ENCODE measurements at regions not wholly inside any gene's neighbourhood (a gene's known extent, or its start where the extent isn't known, plus 50 kb on each side); places are given as distances from the start of the nearest gene placed in this dataset.
"Not testable (repeated sequence)": the region's sequence is repeated elsewhere in the genome, so short reads cannot be mapped to it uniquely, and the experiment has no call there.

DNA sequence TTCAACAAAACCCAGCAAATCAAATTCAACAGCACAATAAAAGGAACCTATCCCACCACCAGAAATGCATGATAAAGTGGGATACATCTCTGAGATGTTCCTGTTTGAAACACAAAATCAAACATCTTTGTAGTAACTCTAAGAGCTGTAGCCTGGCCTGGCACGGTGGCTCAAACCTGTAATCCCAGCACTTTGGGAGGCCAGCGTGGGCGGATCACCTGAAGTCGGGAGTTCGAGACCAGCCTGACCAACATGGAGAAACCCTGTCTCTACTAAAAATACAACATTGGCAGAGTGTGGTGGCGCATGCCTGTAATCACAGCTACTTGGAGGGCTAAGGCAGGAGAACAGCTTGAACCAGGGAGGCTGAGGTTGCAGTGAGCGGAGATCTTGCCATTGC lies 202.8 kb upstream of the POTEB2 start:
- intact Hi-C loops (cut with DNase I); H3K4me1 ChIP-seq; H3K9me3 ChIP-seq; H3K27me3 ChIP-seq; H3K4me3 ChIP-seq (replicated peaks in 1 of 3); H3K27ac ChIP-seq; DNase-seq; H3K36me3 ChIP-seq: not testable (repeated sequence)
- WGBS, 2 donors, result 0% methylated on average over 1 of the region's 7 CpGs; no CpG with 5 or more reads in 1 of the 2 donors

DNA sequence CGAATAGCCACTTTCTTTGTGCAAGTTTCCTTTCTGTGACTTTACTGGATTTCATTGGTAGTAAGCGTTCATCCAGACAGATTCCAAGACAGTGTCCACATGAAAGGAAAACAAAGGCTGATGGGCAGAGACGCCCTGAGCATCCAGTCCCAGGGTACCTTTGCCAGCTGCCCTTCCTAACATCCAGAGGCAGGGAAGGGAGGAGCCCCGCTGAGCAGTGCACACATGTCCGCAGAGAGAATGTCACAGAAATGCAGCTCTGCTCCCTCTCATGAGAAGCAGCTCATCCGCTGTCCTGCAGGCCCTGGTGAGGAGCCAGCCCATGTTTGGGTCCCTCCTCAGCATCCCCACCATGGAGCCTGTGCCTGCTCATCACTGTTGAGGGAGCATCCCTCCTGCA lies 197.4 kb upstream of the POTEB2 start:
- H3K27ac ChIP-seq; H3K9me3 ChIP-seq; H3K27me3 ChIP-seq; H3K4me3 ChIP-seq (replicated peaks in 1 of 3); intact Hi-C loops (cut with DNase I); H3K36me3 ChIP-seq; DNase-seq; H3K4me1 ChIP-seq: not testable (repeated sequence)
- 71 to 76% methylated on average over 2 to 4 of the region's 6 CpGs for WGBS, 2 donors

DNA sequence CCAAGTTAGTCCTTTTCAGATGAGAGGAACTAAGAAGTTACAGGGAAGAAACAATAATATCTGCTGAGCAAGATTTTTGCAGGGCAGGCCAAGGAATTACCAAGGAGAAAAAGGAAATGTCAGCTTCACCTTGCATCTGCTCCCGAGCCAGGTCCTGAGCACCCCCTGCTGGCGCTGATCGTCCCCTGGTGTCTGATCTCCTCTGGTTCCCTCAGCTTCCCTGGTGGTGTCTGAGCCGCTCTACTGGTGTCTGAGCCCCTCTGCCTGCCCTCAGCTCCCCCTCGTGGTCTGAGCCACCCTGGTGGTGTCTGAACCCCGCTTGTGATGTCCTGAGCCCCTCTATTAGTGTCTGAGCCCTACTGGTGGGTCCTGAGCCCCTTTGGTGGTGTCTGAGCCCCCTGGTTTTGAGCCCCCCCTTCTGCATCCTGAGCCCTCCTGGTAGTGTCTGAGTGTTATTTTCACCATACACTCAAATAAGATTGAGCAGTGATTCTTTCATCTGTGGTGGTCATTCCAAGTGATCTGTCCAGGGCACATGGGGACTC lies 196.6 kb upstream of the POTEB2 start:
- intact Hi-C loops (cut with DNase I); H3K4me1 ChIP-seq; H3K27ac ChIP-seq; H3K36me3 ChIP-seq; H3K9me3 ChIP-seq; DNase-seq; H3K27me3 ChIP-seq; H3K4me3 ChIP-seq (replicated peaks in 1 of 3): not testable (repeated sequence)
- no CpG with 5 or more reads among the region's 6 CpGs for WGBS, 2 donors

DNA sequence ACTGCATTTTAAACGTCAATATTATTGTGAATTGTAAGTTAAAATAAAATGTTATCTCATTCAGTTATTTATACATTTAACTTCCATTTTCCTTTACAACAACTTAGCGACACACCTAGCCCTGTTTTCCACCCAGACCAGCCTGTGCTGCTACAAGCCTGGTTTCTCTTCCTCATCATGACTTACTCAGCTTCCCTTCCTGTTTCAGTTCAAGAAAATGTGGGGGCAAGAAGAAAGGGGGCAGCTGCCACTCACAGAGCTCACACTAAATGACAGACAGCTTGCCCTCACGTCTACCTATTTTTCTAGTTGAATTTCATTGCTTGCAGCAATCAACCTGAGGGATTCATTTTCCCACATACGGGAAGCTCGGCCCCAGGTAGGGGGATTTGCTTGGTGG lies 185.8 kb upstream of the POTEB2 start:
- WGBS, 2 donors, result no CpG with 5 or more reads among the region's 5 CpGs
- H3K27ac ChIP-seq; intact Hi-C loops (cut with DNase I); H3K4me3 ChIP-seq (replicated peaks in 1 of 3); DNase-seq; H3K27me3 ChIP-seq; H3K9me3 ChIP-seq; H3K4me1 ChIP-seq; H3K36me3 ChIP-seq: not testable (repeated sequence)

DNA sequence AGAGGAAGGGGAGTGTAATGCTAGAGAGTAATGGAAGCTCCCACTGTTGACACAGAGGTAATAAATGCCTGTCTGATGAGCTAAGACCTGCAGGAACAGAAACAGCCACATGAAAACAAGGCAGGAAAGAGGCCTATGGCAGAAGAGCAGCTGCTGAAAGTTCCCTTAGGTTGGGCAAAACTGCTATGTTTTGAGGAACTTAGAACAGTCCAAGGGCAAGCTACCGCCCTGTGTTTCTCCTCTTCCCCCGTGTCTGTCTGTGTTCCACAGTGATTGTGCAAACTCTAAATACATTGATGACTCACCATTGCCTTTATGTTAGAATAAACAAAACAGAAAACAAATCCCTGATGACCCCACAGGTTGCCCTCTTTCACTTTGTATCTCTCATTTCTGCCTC lies 165.6 kb upstream of the POTEB2 start:
- DNase-seq; intact Hi-C loops (cut with DNase I): not testable (repeated sequence)
- no CpG with 5 or more reads among the region's 2 CpGs for WGBS, 2 donors

DNA sequence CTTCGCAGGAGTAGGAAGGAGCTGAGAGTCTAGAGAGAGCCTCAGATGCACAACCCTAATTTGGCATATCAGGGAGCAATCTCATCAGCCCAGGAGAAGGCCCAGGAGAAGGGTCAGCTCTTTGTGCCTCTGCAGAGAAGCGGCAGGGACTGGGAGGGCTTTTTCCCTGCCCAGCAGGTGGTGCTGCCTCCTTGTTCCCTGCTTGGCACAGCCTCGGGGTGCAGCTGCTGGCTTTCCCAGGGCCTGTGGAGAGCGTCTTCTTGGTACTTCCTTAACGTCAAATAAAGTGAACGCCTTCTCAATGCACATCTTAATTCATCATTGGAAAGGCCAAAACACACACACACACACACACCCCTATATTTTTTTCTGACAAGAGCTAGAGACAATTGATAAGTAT lies 162.9 kb upstream of the POTEB2 start:
- H3K36me3 ChIP-seq; H3K4me1 ChIP-seq; H3K9me3 ChIP-seq; DNase-seq; intact Hi-C loops (cut with DNase I); H3K27me3 ChIP-seq; H3K4me3 ChIP-seq (replicated peaks in 1 of 3); H3K27ac ChIP-seq: not testable (repeated sequence)
- 86% methylated on average over 1 of the region's 6 CpGs; no CpG with 5 or more reads in 1 of the 2 donors for WGBS, 2 donors

More for the DNA sequence above, 165.6 kb upstream of the POTEB2 start:
- not testable (repeated sequence) for H3K4me3 ChIP-seq (replicated peaks in 1 of 3); H3K4me1 ChIP-seq; H3K27me3 ChIP-seq; H3K36me3 ChIP-seq; H3K27ac ChIP-seq; H3K9me3 ChIP-seq

DNA sequence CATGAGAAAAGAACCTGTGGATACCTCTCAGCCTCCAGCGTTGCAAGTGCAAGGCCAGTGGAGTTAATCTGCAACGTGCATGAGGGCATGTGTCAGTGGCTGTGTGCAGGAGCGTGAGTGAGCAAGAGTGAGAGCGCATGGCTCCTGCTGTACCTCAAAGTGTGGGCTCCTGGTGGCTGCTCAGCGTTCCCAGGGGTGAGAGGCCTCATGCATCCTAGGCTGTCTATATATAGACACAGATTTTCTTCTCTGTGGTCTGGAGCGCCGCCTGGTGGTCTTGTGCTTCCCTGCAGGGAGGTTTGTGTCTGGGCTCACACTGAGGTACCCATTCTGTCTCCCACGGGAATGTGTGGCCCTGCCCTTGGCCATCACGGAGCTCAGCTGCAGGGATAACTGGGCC lies 161.8 kb upstream of the POTEB2 start:
- H3K27ac ChIP-seq; H3K4me3 ChIP-seq (replicated peaks in 1 of 3); DNase-seq; intact Hi-C loops (cut with DNase I); H3K9me3 ChIP-seq; H3K27me3 ChIP-seq; H3K4me1 ChIP-seq; H3K36me3 ChIP-seq: not testable (repeated sequence)
- WGBS, 2 donors, result no CpG with 5 or more reads among the region's 9 CpGs

DNA sequence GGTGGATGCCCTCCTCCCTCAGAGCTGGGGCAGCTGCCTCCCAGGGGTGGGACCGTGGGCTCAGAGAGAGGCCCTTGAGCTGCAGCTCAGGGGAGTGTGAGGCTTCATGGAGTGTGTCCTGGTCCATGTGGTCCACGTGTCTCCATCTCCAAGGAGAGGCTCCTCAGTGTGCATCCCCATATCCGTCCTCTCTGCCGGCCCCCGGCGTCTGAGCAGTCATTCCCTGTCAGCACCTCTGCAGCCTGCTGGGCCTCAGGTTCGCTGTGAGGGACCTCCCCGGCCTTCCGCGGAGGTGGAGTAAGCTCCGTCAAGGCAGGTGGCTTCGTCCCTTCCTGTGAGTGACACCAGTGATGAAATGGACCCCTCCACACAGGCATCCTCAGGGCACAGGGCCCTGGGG lies 160.7 kb upstream of the POTEB2 start:
- DNase-seq; H3K27ac ChIP-seq; H3K27me3 ChIP-seq; H3K36me3 ChIP-seq; intact Hi-C loops (cut with DNase I); H3K4me1 ChIP-seq; H3K4me3 ChIP-seq (replicated peaks in 1 of 3); H3K9me3 ChIP-seq: not testable (repeated sequence)
- WGBS, 2 donors, result no CpG with 5 or more reads among the region's 12 CpGs

DNA sequence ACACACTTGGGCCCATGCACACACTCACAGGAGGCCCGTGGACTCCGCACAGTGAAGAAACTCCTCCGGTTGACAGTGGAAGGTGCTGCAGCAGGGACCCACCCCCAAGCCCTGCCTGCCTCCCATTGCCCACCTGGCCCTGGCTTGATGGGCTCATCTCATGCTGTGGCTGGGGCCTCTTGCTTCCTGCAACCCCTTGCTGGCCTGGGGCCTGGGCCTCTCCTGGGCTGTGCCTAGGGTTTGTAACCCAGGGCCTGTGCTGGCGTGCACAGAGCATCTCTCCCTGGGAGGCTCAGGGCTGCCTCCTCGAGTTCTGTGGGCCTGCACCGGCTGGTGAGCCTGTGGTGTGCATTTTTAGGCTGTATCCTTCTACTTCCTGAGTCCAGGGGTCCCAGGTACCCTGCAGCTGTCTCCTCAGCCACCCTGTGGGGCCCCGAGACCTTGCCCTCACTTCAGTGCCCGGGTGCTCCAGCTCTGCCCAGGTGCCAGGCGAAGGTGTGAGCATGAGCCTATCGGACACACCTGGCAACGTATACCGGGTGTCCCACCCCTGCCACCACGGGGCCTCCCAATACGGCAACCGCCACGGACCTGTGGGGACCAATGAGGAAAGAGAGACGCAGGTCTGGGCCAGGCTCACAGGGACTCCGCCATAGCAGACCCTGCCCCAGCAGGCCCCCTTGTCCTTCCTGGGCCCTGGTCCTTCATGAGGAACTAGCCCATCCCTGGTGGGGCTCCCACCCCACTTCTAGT lies 158.3 kb upstream of the POTEB2 start:
- H3K4me3 ChIP-seq (replicated peaks in 1 of 3); H3K36me3 ChIP-seq; H3K27ac ChIP-seq; intact Hi-C loops (cut with DNase I); H3K4me1 ChIP-seq; DNase-seq; H3K9me3 ChIP-seq; H3K27me3 ChIP-seq: not testable (repeated sequence)
- WGBS, 2 donors, result no CpG with 5 or more reads among the region's 18 CpGs

DNA sequence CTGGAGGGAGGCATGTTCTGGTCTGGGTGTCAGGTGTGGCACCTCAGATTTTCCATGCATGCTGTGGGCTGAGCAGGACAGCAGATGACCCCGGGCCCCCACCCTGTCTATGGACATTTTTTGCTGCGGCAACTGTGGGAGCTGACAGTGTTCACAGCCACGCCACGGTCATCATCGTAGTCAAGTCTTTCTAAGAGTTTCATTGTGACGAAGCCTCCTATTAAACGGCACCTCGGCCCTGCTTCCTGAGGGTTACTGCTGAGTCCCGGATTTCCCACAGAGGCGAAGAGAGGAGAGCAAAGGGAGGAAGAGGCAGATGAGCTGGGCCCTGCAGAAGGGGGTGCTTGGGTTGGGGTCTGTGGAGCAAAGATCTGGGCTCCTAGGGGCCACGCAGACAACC lies 152.1 kb upstream of the POTEB2 start:
- H3K4me3 ChIP-seq (replicated peaks in 1 of 3); DNase-seq; H3K27ac ChIP-seq; H3K9me3 ChIP-seq; intact Hi-C loops (cut with DNase I); H3K4me1 ChIP-seq; H3K36me3 ChIP-seq; H3K27me3 ChIP-seq: not testable (repeated sequence)
- WGBS, 2 donors, result 93% methylated on average over 7 of the region's 11 CpGs; no CpG with 5 or more reads in 1 of the 2 donors

DNA sequence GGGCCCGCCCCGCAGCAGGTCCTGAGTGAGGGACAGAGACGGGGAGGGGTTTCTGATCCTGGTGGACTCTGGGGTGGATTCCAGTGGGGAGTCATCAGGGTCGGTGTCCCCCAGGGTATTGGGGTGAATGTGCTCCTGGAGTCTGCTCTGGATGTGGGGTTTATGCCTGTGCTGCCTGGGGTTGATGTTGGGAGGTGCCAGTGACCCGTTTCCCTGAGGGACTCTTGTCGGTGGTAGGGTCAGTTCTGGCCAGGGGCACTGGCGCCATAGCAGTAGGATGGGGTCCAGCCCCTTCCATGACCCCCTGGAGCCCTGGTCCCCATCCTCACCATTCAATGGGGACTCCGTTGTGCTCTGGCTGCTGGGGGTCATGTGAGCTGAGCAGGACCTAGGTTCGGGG lies 151.2 kb upstream of the POTEB2 start:
- no CpG with 5 or more reads among the region's 9 CpGs for WGBS, 2 donors
- H3K36me3 ChIP-seq; H3K27me3 ChIP-seq; DNase-seq; H3K27ac ChIP-seq; intact Hi-C loops (cut with DNase I); H3K4me1 ChIP-seq; H3K9me3 ChIP-seq; H3K4me3 ChIP-seq (replicated peaks in 1 of 3): not testable (repeated sequence)

DNA sequence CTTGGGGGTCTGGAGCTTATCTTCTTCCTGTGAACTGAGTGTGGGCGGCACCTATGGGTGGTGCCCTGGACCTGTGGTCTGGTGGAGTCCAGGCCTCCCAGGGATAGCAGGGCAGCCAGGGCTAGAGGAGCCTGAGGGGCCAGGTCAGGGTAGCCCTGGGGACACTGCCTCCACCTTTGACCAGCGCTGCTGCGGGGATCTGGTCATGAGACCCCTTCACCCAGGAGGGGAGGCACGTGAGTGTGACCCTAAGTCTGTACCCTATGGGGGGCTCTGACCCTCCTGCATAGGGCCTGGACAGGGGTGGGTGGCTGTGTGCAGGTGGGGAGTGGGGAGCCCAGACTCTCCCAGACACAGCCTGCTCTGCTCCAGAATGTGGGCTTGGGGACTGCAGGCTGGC lies 150.5 kb upstream of the POTEB2 start:
- no CpG with 5 or more reads among the region's 4 CpGs for WGBS, 2 donors
- H3K4me3 ChIP-seq (replicated peaks in 1 of 3); H3K9me3 ChIP-seq; H3K27me3 ChIP-seq; H3K36me3 ChIP-seq; intact Hi-C loops (cut with DNase I); H3K27ac ChIP-seq; DNase-seq; H3K4me1 ChIP-seq: not testable (repeated sequence)

DNA sequence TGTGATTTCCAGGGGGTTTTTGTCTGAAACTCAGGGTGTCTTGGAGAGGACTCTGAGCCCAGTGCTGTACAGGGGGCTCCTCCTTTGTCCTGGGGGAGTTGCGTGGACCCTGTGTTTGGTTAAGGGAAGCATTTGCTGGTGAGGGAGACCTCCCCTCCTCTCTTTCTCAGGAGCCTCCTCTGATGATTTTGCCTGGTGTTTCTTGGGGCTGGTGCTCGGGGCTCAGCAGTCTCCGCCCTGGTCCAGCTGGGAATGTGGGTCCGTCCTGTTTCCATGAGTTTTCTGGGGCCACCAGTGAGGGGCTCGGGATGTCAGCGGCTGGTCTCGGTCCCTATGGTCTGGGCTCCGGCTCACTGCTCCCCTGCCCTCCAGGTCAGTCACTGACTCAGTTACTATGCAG lies 149.1 kb upstream of the POTEB2 start:
- intact Hi-C loops (cut with DNase I); H3K36me3 ChIP-seq; DNase-seq; H3K27me3 ChIP-seq; H3K9me3 ChIP-seq; H3K4me3 ChIP-seq (replicated peaks in 1 of 3); H3K27ac ChIP-seq; H3K4me1 ChIP-seq: not testable (repeated sequence)
- no CpG with 5 or more reads among the region's 8 CpGs for WGBS, 2 donors
